Keratinocyte (primary cell): ENCODE measurements at regions not wholly inside any gene's neighbourhood (a gene's known extent, or its start where the extent isn't known, plus 50 kb on each side); places are given as distances from the start of the nearest gene placed in this dataset.
"Not testable (repeated sequence)": the region's sequence is repeated elsewhere in the genome, so short reads cannot be mapped to it uniquely, and the experiment has no call there.

Source experiments
- CTCF ChIP-seq, 3 experiments: IDR thresholded peaks in 1 of 3; conservative IDR thresholded peaks in 1 of 3; optimal IDR thresholded peaks in 1 of 3; 2 replicates in 2 of 3; 3 replicates in 1 of 3; pipeline versions ENCODE3 to v1.5.1; 2011; ENCODE audit warnings: low read length in 3 of 3, mild to moderate bottlenecking in 3 of 3, moderate library complexity in 2 of 3, control low read depth in 1 of 3, inconsistent platforms in 1 of 3; ENCODE audit not compliant: insufficient read depth in 2 of 3; ENCODE audit errors: extremely low read depth in 1 of 3
- EZH2 ChIP-seq: IDR thresholded peaks from one replicate; pipeline ENCODE4 v1.6.1; 2012; ENCODE audit warnings: inconsistent platforms, mild to moderate bottlenecking, low read length, moderate library complexity

GRCh38 chr6:47174063-47174462, 131.9 kb upstream of the ADGRF1 start:
- TF ChIP-seq EZH2; CTCF (optimal IDR thresholded peaks at IDR 0.05 in 1 of 3, IDR thresholded peaks at IDR 0.05 in 1 of 3, conservative IDR thresholded peaks at IDR 0.05 in 1 of 3; ENCODE audit: extremely low read depth in 1 of 3, insufficient read depth in 2 of 3, low read length in 3 of 3): not testable (repeated sequence)
